Subcutaneous abdominal adipose tissue (tissue), 5 donors: ENCODE measurements at regions not wholly inside any gene's neighbourhood (a gene's known extent, or its start where the extent isn't known, plus 50 kb on each side); places are given as distances from the start of the nearest gene placed in this dataset.
A peak's percentile ranks its signal among the peaks of the same experiment; 100 is the strongest.

Source experiments
- H3K27ac ChIP-seq: one replicate; pipeline ENCODE4 v1.7.0; 2013; ENCODE audit warnings: low read depth, mild to moderate bottlenecking, inconsistent platforms, low read length, moderate library complexity
- H3K27me3 ChIP-seq, 5 donors: one replicate each; pipeline ENCODE4 v1.7.0; 2013; ENCODE audit warnings: low read length in 5 of 5, inconsistent platforms in 1 of 5; ENCODE audit not compliant: control insufficient read depth in 5 of 5, insufficient read depth in 4 of 5
- H3K36me3 ChIP-seq, 5 donors: one replicate each; pipeline ENCODE4 v1.7.0; 2013; ENCODE audit warnings: low read length in 5 of 5; ENCODE audit not compliant: control insufficient read depth in 5 of 5, insufficient read depth in 5 of 5
- H3K4me1 ChIP-seq, 5 donors: one replicate each; pipeline ENCODE4 v1.7.0; 2013; ENCODE audit warnings: low read length in 5 of 5, mild to moderate bottlenecking in 3 of 5, moderate library complexity in 1 of 5; ENCODE audit not compliant: control insufficient read depth in 5 of 5, insufficient read depth in 5 of 5
- H3K4me3 ChIP-seq, 5 donors: one replicate each; pipeline ENCODE4 v1.7.0; 2013; ENCODE audit warnings: low read length in 5 of 5, low read depth in 1 of 5
- H3K9ac ChIP-seq, 5 donors: one replicate each; pipeline ENCODE4 v1.7.0; 2013; ENCODE audit warnings: low read length in 5 of 5, mild to moderate bottlenecking in 4 of 5, moderate library complexity in 3 of 5
- H3K9me3 ChIP-seq, 5 donors: one replicate each; pipeline ENCODE4 v1.7.0; 2013; ENCODE audit warnings: low read length in 5 of 5; ENCODE audit not compliant: control insufficient read depth in 5 of 5
- donor health status: healthy.
- donor health status: healthy.
- donor health status: healthy.
- donor health status: healthy.
- donor health status: healthy.

- H3K4me3 ChIP-seq, result no peak overlapping the region
- H3K9me3 ChIP-seq, result no peaks in the 10 kb centered on the region
These were observed 105.8 kb downstream of the TSEN15 start for GRCh38 chr1:184157394-184157742.

GRCh38 chr1:184158896-184159681 is 107.6 kb downstream of the TSEN15 start:
- H3K27ac ChIP-seq, result no peak overlapping the region
- no peaks in the 10 kb centered on the region for H3K27me3 ChIP-seq
- no peaks in the 10 kb centered on the region for H3K36me3 ChIP-seq
- no peak overlapping the region for H3K9ac ChIP-seq
- no peak overlapping the region for H3K4me3 ChIP-seq
- no peaks in the 10 kb centered on the region for H3K9me3 ChIP-seq
- H3K4me1 ChIP-seq, result peaks cover 0 to 22% (median 12%) of the 10 kb centered on the region in 5 donors

More at GRCh38 chr1:184157394-184157742, 105.8 kb downstream of the TSEN15 start:
- H3K27me3 ChIP-seq, result peaks cover 0 to 5% (median 0%) of the 10 kb centered on the region in 5 donors
- no peak overlapping the region for H3K9ac ChIP-seq
- H3K4me1 ChIP-seq, result peaks cover 4 to 29% (median 15%) of the 10 kb centered on the region in 5 donors
- no peaks in the 10 kb centered on the region for H3K36me3 ChIP-seq
- no peak overlapping the region for H3K27ac ChIP-seq

DNA sequence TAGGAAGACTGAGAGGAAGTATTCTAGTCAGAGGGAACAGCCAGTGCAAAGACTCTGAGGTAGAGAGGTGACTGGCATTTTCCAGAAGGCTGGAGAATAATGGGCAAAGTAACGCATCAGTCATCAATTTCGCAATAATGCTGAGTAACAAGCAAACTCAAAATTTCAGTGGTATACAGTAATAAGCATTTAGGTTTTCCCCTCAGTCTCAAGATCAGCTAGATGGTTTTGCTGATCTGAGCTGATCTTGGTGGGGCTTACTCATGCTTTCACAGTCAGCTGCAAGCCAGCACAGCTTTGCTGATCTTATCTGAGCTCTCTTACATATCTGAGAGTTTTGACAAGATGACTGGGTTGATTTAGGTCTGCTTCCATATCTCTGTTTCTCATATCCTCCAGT is 108.7 kb downstream of the TSEN15 start:
- Histone ChIP-seq H3K9ac (no peak overlapping the region), H3K27me3 (no peaks in the 10 kb centered on the region), H3K4me1 (peaks cover 0 to 28% (median 16%) of the 10 kb centered on the region in 5 donors), H3K36me3 (no peaks in the 10 kb centered on the region), H3K4me3 (no peak overlapping the region), H3K9me3 (no peaks in the 10 kb centered on the region), H3K27ac (no peak overlapping the region)

- Histone ChIP-seq H3K4me1 (peaks cover 0 to 28% (median 16%) of the 10 kb centered on the region in 5 donors), H3K27ac (no peak overlapping the region), H3K9ac (no peak overlapping the region), H3K9me3 (no peaks in the 10 kb centered on the region), H3K4me3 (no peak overlapping the region), H3K27me3 (no peaks in the 10 kb centered on the region), H3K36me3 (no peaks in the 10 kb centered on the region)
These were observed 109.7 kb downstream of the TSEN15 start for GRCh38 chr1:184161071-184161698.

GRCh38 chr1:184162281-184162680 is 110.8 kb downstream of the TSEN15 start:
- peaks cover 0 to 28% (median 16%) of the 10 kb centered on the region in 5 donors for H3K4me1 ChIP-seq
- H3K4me3 ChIP-seq, result peak overlapping the region in 1 of 5 donors; percentile 46
- H3K9ac ChIP-seq, result no peak overlapping the region
- no peaks in the 10 kb centered on the region for H3K36me3 ChIP-seq
- no peaks in the 10 kb centered on the region for H3K9me3 ChIP-seq
- H3K27me3 ChIP-seq, result no peaks in the 10 kb centered on the region
- H3K27ac ChIP-seq, result no peak overlapping the region

- H3K27ac ChIP-seq, result no peak overlapping the region
- no peaks in the 10 kb centered on the region for H3K9me3 ChIP-seq
- H3K4me3 ChIP-seq, result no peak overlapping the region
- H3K9ac ChIP-seq, result no peak overlapping the region
- H3K27me3 ChIP-seq, result no peaks in the 10 kb centered on the region
- H3K4me1 ChIP-seq, result peaks cover 0 to 28% (median 16%) of the 10 kb centered on the region in 5 donors
- no peaks in the 10 kb centered on the region for H3K36me3 ChIP-seq
These were observed 112.3 kb downstream of the TSEN15 start for GRCh38 chr1:184163674-184164465.

GRCh38 chr1:184164536-184164935 is 113.0 kb downstream of the TSEN15 start:
- Histone ChIP-seq H3K27me3 (no peaks in the 10 kb centered on the region), H3K27ac (no peak overlapping the region), H3K4me3 (no peak overlapping the region), H3K9me3 (no peaks in the 10 kb centered on the region), H3K4me1 (peaks cover 0 to 28% (median 16%) of the 10 kb centered on the region in 5 donors), H3K9ac (no peak overlapping the region), H3K36me3 (no peaks in the 10 kb centered on the region)

- no peaks in the 10 kb centered on the region for H3K27me3 ChIP-seq
- peaks cover 0 to 22% (median 16%) of the 10 kb centered on the region in 5 donors for H3K4me1 ChIP-seq
- no peak overlapping the region for H3K4me3 ChIP-seq
- no peaks in the 10 kb centered on the region for H3K36me3 ChIP-seq
- no peak overlapping the region for H3K27ac ChIP-seq
- H3K9me3 ChIP-seq, result no peaks in the 10 kb centered on the region
- no peak overlapping the region for H3K9ac ChIP-seq
These were observed 115.0 kb downstream of the TSEN15 start for GRCh38 chr1:184166485-184166884.

GRCh38 chr1:184167352-184167751 is 115.8 kb downstream of the TSEN15 start:
- no peaks in the 10 kb centered on the region for H3K9me3 ChIP-seq
- no peaks in the 10 kb centered on the region for H3K36me3 ChIP-seq
- H3K27ac ChIP-seq, result no peak overlapping the region
- no peak overlapping the region for H3K9ac ChIP-seq
- peaks cover 0 to 19% (median 11%) of the 10 kb centered on the region in 5 donors for H3K4me1 ChIP-seq
- H3K4me3 ChIP-seq, result no peak overlapping the region
- H3K27me3 ChIP-seq, result no peaks in the 10 kb centered on the region

DNA sequence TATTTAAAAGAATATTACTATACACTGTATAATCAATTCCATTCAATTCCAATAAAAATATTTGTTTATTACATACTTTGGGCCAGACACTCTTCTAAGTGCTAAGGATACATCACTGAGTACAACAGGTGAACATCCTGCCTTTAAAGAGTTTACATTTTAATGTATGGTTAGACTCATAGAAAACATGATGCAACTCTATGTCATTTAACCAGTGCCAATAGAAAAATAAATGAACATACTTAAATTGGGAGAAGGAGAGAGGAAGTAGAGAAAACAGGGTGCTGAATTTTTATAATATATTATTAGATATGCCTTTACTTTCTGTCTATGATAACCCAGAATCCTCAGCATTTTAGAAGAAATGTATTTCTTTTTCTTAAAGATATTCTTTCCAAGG is 119.2 kb downstream of the TSEN15 start:
- Histone ChIP-seq H3K4me1 (no peaks in the 10 kb centered on the region), H3K9ac (no peak overlapping the region), H3K4me3 (no peak overlapping the region), H3K9me3 (no peaks in the 10 kb centered on the region), H3K36me3 (no peaks in the 10 kb centered on the region), H3K27me3 (no peaks in the 10 kb centered on the region), H3K27ac (no peak overlapping the region)
